Umbilical cord (tissue), 1 donor: ENCODE measurements at regions not wholly inside any gene's neighbourhood (a gene's known extent, or its start where the extent isn't known, plus 50 kb on each side); places are given as distances from the start of the nearest gene placed in this dataset.

Experiments
- DNase-seq: peaks from one replicate; pipeline ENCODE4 v3.0.0-alpha.2; 2015; ENCODE audit warnings: low spot score

DNA sequence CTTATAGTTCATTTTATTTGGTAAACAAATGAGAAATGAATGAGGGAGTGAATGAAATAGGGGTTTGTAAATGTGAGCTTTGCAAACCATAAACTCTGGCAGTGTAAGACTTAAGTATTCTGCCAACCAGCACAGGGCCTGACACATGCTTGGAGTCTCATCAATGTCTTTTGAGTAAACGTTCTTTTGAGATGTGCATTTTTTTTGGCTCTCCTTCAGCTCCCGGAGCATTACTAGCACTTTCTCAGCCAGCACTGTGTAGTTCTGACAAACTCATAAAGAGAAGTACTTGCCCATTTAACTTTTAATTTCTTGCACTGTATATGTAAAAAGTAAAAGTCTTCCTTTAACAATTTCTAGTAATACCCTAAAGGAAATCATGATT, 245.3 kb downstream of the HS3ST1 start:
- DNase-seq: peak; percentile 18

DNA sequence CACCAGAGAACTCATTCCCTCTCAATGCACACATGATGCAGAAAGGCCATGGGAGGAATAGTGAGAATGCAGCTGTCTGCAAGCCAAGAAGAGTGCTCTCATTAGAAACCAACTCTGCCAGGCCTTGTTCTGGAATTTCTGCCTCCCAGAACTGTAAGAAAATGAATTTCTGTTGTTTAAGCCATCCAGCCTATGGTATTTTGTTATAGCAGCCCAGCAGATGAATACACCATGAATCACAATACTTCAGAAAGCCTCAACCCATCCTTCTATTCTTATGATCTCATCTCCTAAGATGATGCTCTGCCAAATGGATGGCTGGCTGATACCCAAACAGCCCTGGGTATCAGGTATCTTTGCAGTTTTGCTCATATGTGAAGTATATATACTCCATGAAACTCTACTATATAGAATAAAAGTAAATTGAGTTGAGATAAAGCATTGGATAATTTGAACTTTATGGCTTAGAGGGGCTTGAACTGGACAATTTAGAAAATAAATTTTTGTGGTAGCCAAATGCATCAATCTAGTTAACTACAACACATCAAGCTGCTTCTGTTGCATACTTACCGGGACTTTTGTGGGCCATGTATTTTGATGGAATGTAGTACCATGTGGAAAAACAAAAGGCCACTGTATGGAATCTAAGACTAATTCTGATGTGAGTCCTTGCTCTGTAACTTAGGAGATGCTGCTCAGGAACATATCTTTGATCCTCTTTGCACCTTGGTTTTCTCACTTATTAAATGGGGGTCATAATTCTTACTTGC, 245.9 kb downstream of the HS3ST1 start:
- peak; percentile 11 for DNase-seq

DNA sequence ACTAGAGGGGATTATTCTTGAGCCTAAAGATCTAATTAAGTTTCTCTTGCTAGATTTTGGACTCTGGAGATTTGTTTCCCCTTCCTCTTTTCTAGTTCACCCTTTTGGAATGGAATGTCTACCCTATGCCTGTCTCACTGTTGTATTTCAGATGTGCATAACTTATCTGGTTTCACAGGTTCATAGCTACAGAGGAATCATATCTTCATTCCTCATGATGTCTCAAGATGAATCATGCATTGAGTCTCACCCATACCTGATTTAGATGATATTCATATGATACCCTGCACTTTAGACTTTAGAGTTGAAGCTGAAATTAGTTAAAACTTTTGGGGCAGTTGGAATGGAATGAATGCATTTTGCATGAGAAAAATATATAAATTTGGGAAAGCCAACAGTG, 246.7 kb downstream of the HS3ST1 start:
- no peak for DNase-seq

- no peak for DNase-seq
Measured at GRCh38 chr4:11179796-11180195, 248.9 kb downstream of the HS3ST1 start.

DNA sequence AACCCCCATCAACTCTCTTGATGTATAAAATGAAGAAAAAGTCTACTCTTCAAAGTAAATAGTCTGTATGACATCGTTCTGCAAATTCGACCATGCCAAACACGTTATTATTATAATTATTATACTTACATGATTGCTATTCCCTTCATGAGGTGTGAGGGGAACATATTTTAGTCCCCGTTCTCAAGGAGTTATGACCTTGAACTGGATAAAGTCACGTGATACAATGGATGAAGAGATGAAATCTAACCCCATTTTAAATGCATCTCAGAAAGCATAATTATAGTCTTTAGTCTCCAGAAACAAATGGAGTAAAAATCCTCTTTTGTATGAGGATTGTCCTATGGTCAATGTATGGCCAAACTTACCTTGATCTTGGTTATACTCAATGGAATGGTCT, 250.3 kb downstream of the HS3ST1 start:
- DNase-seq: no peak

DNA sequence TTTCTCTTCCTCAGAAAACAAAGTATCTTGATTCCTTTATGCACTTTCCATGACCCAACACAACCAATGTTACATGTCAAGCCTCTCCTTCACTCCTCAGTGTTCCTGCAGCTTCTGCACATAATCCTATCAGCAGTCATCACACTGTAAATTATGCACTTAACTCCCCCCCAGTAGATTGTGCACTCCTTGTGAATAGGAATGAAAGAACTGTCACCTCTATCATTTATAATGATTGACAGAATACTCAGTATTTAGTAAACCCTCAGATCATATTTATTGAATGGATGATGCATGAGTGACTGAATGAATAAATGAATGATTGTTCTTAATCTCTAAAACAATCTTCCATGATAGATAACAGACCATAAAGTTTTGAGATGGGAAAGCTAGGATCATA, 253.3 kb downstream of the HS3ST1 start:
- DNase-seq: no peak

- no peak for DNase-seq
Measured at GRCh38 chr4:11166606-11167005, 262.1 kb downstream of the HS3ST1 start.

DNA sequence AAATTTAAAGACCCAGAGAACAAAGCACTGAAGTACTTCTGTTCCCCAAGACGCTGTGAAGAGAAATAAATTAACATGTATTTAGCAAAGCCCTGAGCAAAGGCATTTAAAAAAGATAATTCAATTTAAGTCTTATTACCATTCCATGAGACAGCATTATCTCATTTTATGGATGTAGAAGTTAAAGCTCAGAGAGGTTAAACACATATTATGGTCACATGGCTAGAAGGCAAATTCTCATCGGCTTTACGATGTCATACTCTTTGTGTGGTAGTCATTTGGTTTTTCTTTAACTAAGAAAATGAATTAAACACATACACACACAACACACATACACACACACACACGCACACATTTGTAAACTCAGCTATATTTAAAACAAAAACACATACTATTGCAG, 262.7 kb downstream of the HS3ST1 start:
- DNase-seq: no peak

DNA sequence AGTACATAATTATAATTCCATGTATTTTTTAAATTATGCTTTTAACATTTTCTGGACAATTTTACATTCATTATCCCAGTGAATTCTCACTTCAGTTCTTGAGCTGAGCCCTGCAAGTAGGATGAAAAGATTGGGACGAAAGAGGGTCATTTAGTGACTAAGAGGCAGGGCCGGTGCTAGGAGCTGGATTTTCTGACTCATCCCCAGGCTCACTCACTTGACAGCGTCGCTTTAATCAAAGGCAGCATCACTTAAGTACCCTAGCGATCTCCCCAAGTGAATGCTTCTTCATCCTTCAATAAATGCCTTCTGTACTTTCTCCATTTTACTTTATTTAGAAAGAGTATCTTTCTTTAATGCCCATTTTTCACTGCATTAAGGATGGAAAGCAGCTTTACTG, 263.6 kb downstream of the HS3ST1 start:
- peak; percentile 62 for DNase-seq

GRCh38 chr4:11160288-11160687, 268.4 kb downstream of the HS3ST1 start:
- DNase-seq: no peak

GRCh38 chr4:11158971-11159370, 269.7 kb downstream of the HS3ST1 start:
- DNase-seq: no peak

DNA sequence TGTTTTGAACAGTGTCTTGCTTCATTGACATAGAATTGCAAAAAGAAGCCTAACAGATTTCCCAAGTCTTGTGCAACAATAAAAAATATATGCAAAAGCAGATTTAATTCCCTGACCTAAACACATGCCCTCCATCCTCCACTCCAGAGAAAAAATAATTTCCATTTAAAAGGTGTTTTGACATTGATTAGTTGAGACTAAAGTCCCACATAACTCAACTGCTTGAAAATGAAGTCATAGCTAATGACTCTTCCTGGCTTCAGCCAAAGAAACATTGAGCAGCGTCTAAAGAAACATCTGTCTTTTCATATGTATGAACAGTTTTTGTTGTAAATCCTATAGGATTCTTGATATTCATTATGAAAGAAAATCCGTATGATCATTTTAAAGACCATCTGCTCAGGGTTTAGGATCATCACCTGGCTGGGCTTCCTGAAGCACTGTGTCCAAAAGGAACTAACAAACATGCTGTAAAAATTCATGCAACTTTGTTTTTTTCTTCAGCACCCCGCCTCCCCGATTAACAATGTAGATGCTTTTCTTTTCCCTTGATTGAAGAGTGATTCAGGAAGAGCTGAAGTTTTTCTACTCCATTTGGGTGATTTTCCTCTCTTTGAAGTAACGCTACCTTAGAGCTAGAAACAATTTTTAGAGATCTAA, 273.4 kb downstream of the HS3ST1 start:
- DNase-seq: peak; percentile 49

- DNase-seq: peak; percentile 91
Measured at GRCh38 chr4:11153171-11153750, 275.4 kb downstream of the HS3ST1 start.

DNA sequence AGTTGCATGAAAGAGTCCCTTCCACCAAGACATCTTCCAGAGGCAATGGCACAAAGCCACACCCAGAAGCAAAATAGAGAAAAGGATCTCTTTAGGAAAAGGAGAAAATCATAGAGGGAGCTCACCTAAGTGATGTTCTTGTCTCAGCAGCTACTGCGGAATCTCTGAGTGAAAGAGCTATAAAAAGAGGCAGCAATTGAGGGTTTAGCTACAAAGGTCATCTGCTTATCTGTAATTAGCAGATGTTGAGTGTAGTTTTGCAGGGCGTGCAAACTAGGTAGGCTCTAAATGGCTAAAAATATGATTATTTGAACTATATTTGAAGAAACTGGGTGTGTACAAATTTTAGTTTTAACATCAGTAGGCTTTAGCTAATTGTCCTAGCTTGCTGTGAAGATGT, 276.0 kb downstream of the HS3ST1 start:
- peak; percentile 37 for DNase-seq

DNA sequence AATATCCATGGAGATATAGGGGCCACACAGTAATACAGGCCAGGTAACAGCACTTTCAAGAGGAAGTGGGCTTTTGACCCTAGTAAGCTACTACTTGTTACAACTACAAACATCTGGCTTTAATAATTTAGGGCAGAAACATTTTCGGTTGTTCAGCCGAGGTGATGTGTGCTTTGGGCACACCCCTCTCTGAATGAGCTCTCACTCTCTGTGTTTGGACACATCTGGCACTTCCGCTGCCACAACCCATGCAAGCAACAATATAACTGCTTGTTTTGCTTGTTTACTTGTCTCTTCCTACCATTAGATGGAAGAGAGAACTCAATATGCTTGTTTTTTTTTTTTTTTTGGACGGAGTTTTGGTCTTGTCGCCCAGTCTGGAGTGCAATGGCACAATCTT, 277.2 kb downstream of the HS3ST1 start:
- DNase-seq: no peak

GRCh38 chr4:11149612-11150259, 279.0 kb downstream of the HS3ST1 start:
- DNase-seq: no peak

GRCh38 chr4:11139871-11140270, 288.8 kb downstream of the HS3ST1 start:
- peak; percentile 97 for DNase-seq

DNA sequence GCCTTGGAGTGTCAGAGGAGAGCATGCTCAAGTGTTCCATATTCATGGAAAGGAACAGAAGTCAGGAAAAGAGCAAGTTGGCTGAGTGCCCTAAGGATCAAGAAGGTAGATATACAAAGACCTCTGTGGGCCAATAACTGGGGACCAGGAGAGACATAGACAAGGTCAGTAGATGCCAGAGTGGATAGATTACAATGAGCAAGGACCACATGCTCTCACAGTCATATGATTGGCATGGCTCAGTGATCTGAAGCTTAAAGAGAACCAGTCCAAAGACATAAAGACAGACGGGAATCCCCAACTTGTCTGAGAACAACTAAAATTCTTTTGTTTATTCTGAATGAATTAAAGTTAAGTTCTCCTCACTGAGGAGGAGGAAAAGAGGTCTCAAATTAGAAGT, 289.7 kb downstream of the HS3ST1 start:
- no peak for DNase-seq

GRCh38 chr4:11134705-11135104, 294.0 kb downstream of the HS3ST1 start:
- peak; percentile 67 for DNase-seq

GRCh38 chr4:11133868-11134267, 294.8 kb downstream of the HS3ST1 start:
- DNase-seq: no peak

GRCh38 chr4:11132478-11132877, 296.2 kb downstream of the HS3ST1 start:
- no peak for DNase-seq

GRCh38 chr4:11131491-11131890, 297.2 kb downstream of the HS3ST1 start:
- no peak for DNase-seq
